Endothelial cell of umbilical vein (primary cell): ENCODE measurements at regions not wholly inside any gene's neighbourhood (a gene's known extent, or its start where the extent isn't known, plus 50 kb on each side); places are given as distances from the start of the nearest gene placed in this dataset.
A peak's percentile ranks its signal among the peaks of the same experiment; 100 is the strongest.

ENCODE experiments used
- BruUV-seq: library from RNA; stranded (reverse); fragments of 400-500 nt; replicated peaks from 2 replicates; lab custom pipeline; 2021; lab: Mats Ljungman, UMichigan
- CTCF ChIA-PET: fragments of 300-600, 350-600 bp; sonication (Branson Sonifier 250); formaldehyde crosslinking; loops from one replicate; lab custom pipeline; 2021; ENCODE audit warnings: antibody characterized with exemption, inconsistent platforms; lab: Charles Lee
- POLR2A ChIA-PET: fragments of 300-600, 350-600 bp; sonication (Branson Sonifier 250); formaldehyde crosslinking; loops from one replicate; lab custom pipeline; 2021; ENCODE audit warnings: antibody characterized with exemption, inconsistent platforms; lab: Charles Lee
- DNase-seq: peaks from one replicate; pipeline ENCODE4 v3.0.0-alpha.2; 2011; ENCODE audit warnings: low read depth, low spot score
- FAIRE-seq: peaks from 2 replicates; lab custom pipeline; 2011; peaks lifted over from hg19 to GRCh38; lab: Jason Lieb, UNC
- H2AFZ ChIP-seq: 2 replicates; pipeline ENCODE4 v1.6.0; 2012; ENCODE audit warnings: low read depth, low read length, control low read depth, inconsistent platforms
- H3K27ac ChIP-seq: 2 replicates; pipeline ENCODE4 v1.5.1; 2011; ENCODE audit warnings: low read depth, mild to moderate bottlenecking, control low read depth, low read length, moderate library complexity; ENCODE audit not compliant: insufficient read depth
- H3K27me3 ChIP-seq, 2 experiments: 2 replicates each; pipeline versions ENCODE4 v1.6.0 to v1.6.1; 2011; ENCODE audit warnings: low read length in 2 of 2, mixed read lengths in 1 of 2; ENCODE audit not compliant: control insufficient read depth in 2 of 2, insufficient read depth in 2 of 2
- H3K36me3 ChIP-seq, 2 experiments: 2 replicates in 1 of 2; 3 replicates in 1 of 2; pipeline ENCODE4 v1.5.1; 2011; ENCODE audit warnings: low read length in 2 of 2, mild to moderate bottlenecking in 1 of 2, moderate library complexity in 1 of 2; ENCODE audit not compliant: control insufficient read depth in 2 of 2, insufficient read depth in 2 of 2; ENCODE audit errors: extremely low read depth in 1 of 2
- H3K4me1 ChIP-seq: 3 replicates; pipeline ENCODE4 v1.5.1; 2011; ENCODE audit warnings: mild to moderate bottlenecking, low read length; ENCODE audit not compliant: control insufficient read depth, insufficient read depth; ENCODE audit errors: extremely low read depth
- H3K4me2 ChIP-seq: 2 replicates; pipeline ENCODE4 v1.6.1; 2011; ENCODE audit warnings: low read length, control low read depth, mixed read lengths; ENCODE audit not compliant: insufficient read depth
- H3K4me3 ChIP-seq, 3 experiments: fragments of 200-600 bp in 1 of 3; sonication (generic), shearing (Covaris generic) in 1 of 3; replicated peaks in 1 of 3; 2 replicates each; pipeline ENCODE4 v1.5.1; 2011 to 2016; ENCODE audit warnings: control low read depth in 3 of 3, low read length in 3 of 3, mild to moderate bottlenecking in 2 of 3, inconsistent platforms in 1 of 3, low read depth in 1 of 3, moderate library complexity in 1 of 3; ENCODE audit not compliant: insufficient read depth in 1 of 3
- H3K79me2 ChIP-seq: 2 replicates; pipeline ENCODE4 v1.6.0; 2012; ENCODE audit warnings: low read length, inconsistent platforms; ENCODE audit not compliant: control insufficient read depth, insufficient read depth
- H3K9ac ChIP-seq: replicated peaks from 2 replicates; pipeline ENCODE3; 2011; ENCODE audit warnings: low read length, control low read depth; ENCODE audit not compliant: insufficient read depth; ENCODE audit errors: extremely low read depth
- H3K9me1 ChIP-seq: replicated peaks from 3 replicates; pipeline ENCODE4 v1.6.0; 2011; ENCODE audit warnings: mild to moderate bottlenecking, low read length; ENCODE audit not compliant: control insufficient read depth, insufficient read depth; ENCODE audit errors: extremely low read depth
- H3K9me3 ChIP-seq: replicated peaks from 2 replicates; pipeline ENCODE4 v1.5.1; 2012; ENCODE audit warnings: low read length, inconsistent platforms; ENCODE audit not compliant: control insufficient read depth, insufficient read depth
- H4K20me1 ChIP-seq: replicated peaks from 2 replicates; pipeline ENCODE3; 2011; ENCODE audit warnings: mild to moderate bottlenecking, low read length; ENCODE audit not compliant: control insufficient read depth, insufficient read depth; ENCODE audit errors: extremely low read depth
- EZH2 ChIP-seq: IDR thresholded peaks from 2 replicates; pipeline ENCODE4 v1.6.1; 2012; ENCODE audit warnings: borderline replicate concordance, low read depth, mild to moderate bottlenecking, moderate library complexity, low read length, inconsistent platforms; ENCODE audit not compliant: severe bottlenecking
- FOS ChIP-seq: IDR thresholded peaks from 2 replicates; pipeline ENCODE4 v1.6.1; 2011; ENCODE audit warnings: mild to moderate bottlenecking, low read length, moderate library complexity, borderline replicate concordance; ENCODE audit not compliant: insufficient read depth
- GATA2 ChIP-seq: IDR thresholded peaks from 2 replicates; pipeline ENCODE4 v1.7.0; 2011; ENCODE audit warnings: low read depth, mild to moderate bottlenecking, moderate library complexity, mixed read lengths, low read length; ENCODE audit not compliant: insufficient read length, insufficient read depth
- JUN ChIP-seq: IDR thresholded peaks from 2 replicates; pipeline ENCODE4 v1.6.1; 2011; ENCODE audit warnings: borderline replicate concordance, low read depth; ENCODE audit not compliant: insufficient read length, insufficient read depth
- dilution Hi-C: fragments of 300-500 bp; cut with MboI; formaldehyde crosslinking; loops from one replicate; pipeline ENCODE4 v1.15.0; 2019; ENCODE audit warnings: low sequenced_read_pairs; ENCODE audit not compliant: extremely low pct_ligation_motif_present
- intact Hi-C: fragments of 100-400 bp; cut with micrococcal nuclease; formaldehyde crosslinking; loops from one replicate; pipeline ENCODE4 v1.10.0; 2022
- TF ChIP-seq, protein P1 (sequence below), 2 donors: IDR thresholded peaks; 1 replicate in 1 of 2; 2 replicates in 1 of 2; pipeline ENCODE4 v1.5.1; 2011; ENCODE audit warnings: low read length in 2 of 2, mild to moderate bottlenecking in 2 of 2, moderate library complexity in 2 of 2, control low read depth in 1 of 2, inconsistent platforms in 1 of 2, low read depth in 1 of 2; ENCODE audit not compliant: insufficient read depth in 1 of 2; ENCODE audit errors: extremely low read depth in 1 of 2

DNA sequence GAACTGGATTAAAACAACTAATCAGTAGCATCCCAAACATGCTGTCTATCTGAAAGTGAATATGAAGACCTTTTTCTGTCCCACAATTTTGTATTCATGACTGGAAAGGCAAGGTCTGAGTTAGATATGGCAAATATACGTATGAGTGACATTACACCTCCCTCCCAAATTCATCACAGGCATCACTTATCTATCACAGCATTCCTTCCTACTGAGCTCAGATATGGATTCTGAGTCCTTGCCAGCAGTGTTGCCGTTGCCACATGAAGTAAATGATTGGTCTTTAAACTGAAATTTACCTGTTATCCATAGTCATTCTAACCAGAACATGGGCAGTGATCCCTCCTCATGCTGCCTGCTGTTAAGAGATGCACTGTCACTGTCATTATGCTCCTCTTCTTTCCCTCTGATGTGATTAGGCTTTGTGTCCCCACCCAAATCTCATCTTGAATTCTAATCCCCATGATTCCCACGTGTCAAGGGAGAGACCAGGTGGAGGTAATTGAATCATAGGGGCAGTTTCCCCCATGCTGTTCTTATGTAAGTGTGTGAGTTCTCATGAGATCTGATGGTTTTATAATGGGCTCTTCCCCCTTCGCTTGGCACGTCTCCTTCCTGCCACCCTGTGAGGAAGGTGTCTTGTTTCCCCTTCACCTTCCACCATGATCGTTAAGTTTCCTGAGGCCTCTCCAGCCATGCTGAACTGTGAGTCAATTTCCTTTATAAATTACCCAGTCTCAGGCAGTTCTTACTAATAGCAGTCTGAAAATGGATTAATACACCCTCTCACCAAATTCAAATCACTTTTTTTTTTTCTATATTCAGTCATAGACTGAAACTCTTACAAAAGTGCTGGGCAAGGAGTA, 288.4 kb downstream of the NUAK1 start:
- peaks cover 23% of the 10 kb centered on the region for H3K4me1 ChIP-seq
- no peaks in the 10 kb centered on the region for H3K9me1 ChIP-seq
- H3K9ac ChIP-seq, result no peak overlapping the region
- no peaks in the 10 kb centered on the region for H3K79me2 ChIP-seq
- H3K4me3 ChIP-seq, result no peak overlapping the region
- H3K27ac ChIP-seq, result peak overlapping the region; percentile 35
- TF ChIP-seq JUN, result peak; percentile 23
- peak; percentile 54 for TF ChIP-seq FOS
- no peak for TF ChIP-seq EZH2
- CTCF ChIA-PET, result no interaction called here
- intact Hi-C loops, result loop anchor here (5.0 kb wide), 2 partner anchors 217 to 287 kb away; partner anchors contain the start of gene NUAK1
- no peaks in the 10 kb centered on the region for H3K36me3 ChIP-seq
- no peaks in the 10 kb centered on the region for H3K9me3 ChIP-seq
- POLR2A ChIA-PET, result no interaction called here
- H4K20me1 ChIP-seq, result no peaks in the 10 kb centered on the region
- H2AFZ ChIP-seq, result no peak overlapping the region
- DNase-seq (peak; percentile 48), FAIRE-seq (peak; percentile 87)
- no TSS peak for BruUV-seq
- dilution Hi-C loops, result no loop called here
- peak overlapping the region; percentile 52 for H3K4me2 ChIP-seq
- H3K27me3 ChIP-seq, result peaks cover 0 to under 1% of the 10 kb centered on the region in 2 experiments

DNA sequence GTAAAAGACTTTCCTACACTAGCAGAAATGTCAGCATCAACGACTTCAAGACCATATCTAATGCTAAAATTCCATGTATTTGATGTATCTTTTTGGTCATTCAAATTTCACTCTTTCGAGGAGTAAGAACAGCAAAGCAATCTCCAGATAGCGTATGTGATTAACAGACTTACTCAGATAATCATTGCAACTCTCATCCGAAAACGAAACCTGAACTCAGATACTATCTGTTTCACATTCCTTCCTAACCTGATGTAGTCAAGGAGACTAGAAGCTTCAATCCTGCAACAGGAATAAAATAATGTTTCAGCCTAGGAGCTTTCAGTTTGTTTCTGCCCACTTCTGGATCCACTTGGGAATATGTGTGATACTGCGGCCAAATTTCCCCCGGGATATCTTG, 286.3 kb downstream of the NUAK1 start:
- dilution Hi-C loops (no loop called here), intact Hi-C loops (loop anchor here (5.0 kb wide), 2 partner anchors 215 to 285 kb away; partner anchors contain the start of gene NUAK1)
- Histone ChIP-seq H3K9me1 (no peaks in the 10 kb centered on the region), H3K79me2 (no peaks in the 10 kb centered on the region), H4K20me1 (no peaks in the 10 kb centered on the region), H3K4me2 (no peak overlapping the region), H3K27ac (no peak overlapping the region), H3K9ac (no peak overlapping the region), H2AFZ (peak overlapping the region; percentile 7), H3K4me3 (no peak overlapping the region), H3K27me3 (no peaks in the 10 kb centered on the region), H3K36me3 (no peaks in the 10 kb centered on the region), H3K4me1 (peaks cover 23% of the 10 kb centered on the region), H3K9me3 (no peaks in the 10 kb centered on the region)
- POLR2A ChIA-PET, result no interaction called here
- FAIRE-seq, result peak; percentile 46
- TF ChIP-seq, protein P1, sequence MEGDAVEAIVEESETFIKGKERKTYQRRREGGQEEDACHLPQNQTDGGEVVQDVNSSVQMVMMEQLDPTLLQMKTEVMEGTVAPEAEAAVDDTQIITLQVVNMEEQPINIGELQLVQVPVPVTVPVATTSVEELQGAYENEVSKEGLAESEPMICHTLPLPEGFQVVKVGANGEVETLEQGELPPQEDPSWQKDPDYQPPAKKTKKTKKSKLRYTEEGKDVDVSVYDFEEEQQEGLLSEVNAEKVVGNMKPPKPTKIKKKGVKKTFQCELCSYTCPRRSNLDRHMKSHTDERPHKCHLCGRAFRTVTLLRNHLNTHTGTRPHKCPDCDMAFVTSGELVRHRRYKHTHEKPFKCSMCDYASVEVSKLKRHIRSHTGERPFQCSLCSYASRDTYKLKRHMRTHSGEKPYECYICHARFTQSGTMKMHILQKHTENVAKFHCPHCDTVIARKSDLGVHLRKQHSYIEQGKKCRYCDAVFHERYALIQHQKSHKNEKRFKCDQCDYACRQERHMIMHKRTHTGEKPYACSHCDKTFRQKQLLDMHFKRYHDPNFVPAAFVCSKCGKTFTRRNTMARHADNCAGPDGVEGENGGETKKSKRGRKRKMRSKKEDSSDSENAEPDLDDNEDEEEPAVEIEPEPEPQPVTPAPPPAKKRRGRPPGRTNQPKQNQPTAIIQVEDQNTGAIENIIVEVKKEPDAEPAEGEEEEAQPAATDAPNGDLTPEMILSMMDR (IDR thresholded peaks at IDR 0.05; ENCODE audit: extremely low read depth in 1 of 2, insufficient read depth in 1 of 2, low read depth in 1 of 2, low read length in 2 of 2), result no peak
- no peak for TF ChIP-seq GATA2
- no TSS peak for BruUV-seq
- CTCF ChIA-PET, result interaction anchor here (0.7 kb wide), 1 partner anchor 112 kb away, joined by 3 read pairs; no protein-coding TSS in a partner anchor
- no peak for DNase-seq
